ENCODE measurements at regions not wholly inside any gene's neighbourhood (a gene's known extent, or its start where the extent isn't known, plus 50 kb on each side); places are given as distances from the start of the nearest gene placed in this dataset.

GRCh38 chr2:176910828-176911227 lies 301.8 kb upstream of the HNRNPA3 start:
- H3K27ac ChIP-seq (ENCODE audit: extremely low read length, insufficient read depth, low read length), result no peak overlapping the region
- no peaks in the 10 kb centered on the region for H3K4me1 ChIP-seq (ENCODE audit: insufficient read depth, low read length)
- WGBS (ENCODE audit: low lambda C conversion rate), result 7% methylated on average over 3 of the region's 3 CpGs
- ChIA-PET CTCF (ENCODE audit: low intra/inter-chr PET ratio, low total read pairs) (no interaction called here), POLR2A (no interaction called here)
- H4K20me1 ChIP-seq (ENCODE audit: insufficient read depth, low read length), result no peaks in the 10 kb centered on the region
- intact Hi-C loops (cut with micrococcal nuclease; ENCODE audit: unreplicated experiment) (no loop called here), in situ Hi-C loops (cut with HindIII; ENCODE audit: extremely low pct_ligation_motif_present, low pct_unique_long_range_greater_than_20kb) (no loop called here)
- ATAC-seq, result no peak
- H3K27me3 ChIP-seq (ENCODE audit: control insufficient read depth in 1 of 2, insufficient read depth in 2 of 2, low read length in 2 of 2), result no peaks in the 10 kb centered on the region
- H3K4me3 ChIP-seq (replicated peaks in 1 of 3; ENCODE audit: insufficient read depth in 1 of 3, low read depth in 2 of 3, low read length in 3 of 3), result no peak overlapping the region
- TF ChIP-seq ZNF839 (CRISPR knock-in tag; IDR thresholded peaks at IDR 0.05; ENCODE audit: borderline replicate concordance) (no peak), PHF20 (CRISPR knock-in tag; IDR thresholded peaks at IDR 0.05) (no peak), HNF1A (IDR thresholded peaks at IDR 0.05; ENCODE audit: low read depth) (no peak), HNF1A (CRISPR knock-in tag; IDR thresholded peaks at IDR 0.05; ENCODE audit: borderline replicate concordance) (no peak), ZBTB10 (CRISPR knock-in tag; IDR thresholded peaks at IDR 0.05; ENCODE audit: borderline replicate concordance) (no peak), DBP (CRISPR knock-in tag; IDR thresholded peaks at IDR 0.05; ENCODE audit: not compliant biosample characterization) (no peak), RERE (CRISPR knock-in tag; IDR thresholded peaks at IDR 0.05; ENCODE audit: low read depth) (no peak), ZSCAN20 (CRISPR knock-in tag; IDR thresholded peaks at IDR 0.05; ENCODE audit: borderline replicate concordance) (no peak)
- H3K9me3 ChIP-seq (ENCODE audit: low read length), result no peaks in the 10 kb centered on the region
- H2AFZ ChIP-seq (ENCODE audit: low read length), result no peak overlapping the region
- H3K79me2 ChIP-seq (ENCODE audit: insufficient read depth, low read length), result no peaks in the 10 kb centered on the region
- no peaks in the 10 kb centered on the region for H3K36me3 ChIP-seq (replicated peaks in 1 of 2; ENCODE audit: control insufficient read depth in 1 of 2, insufficient read depth in 2 of 2, low read length in 2 of 2)
- no peak for FAIRE-seq
- no peak overlapping the region for H3K9ac ChIP-seq (ENCODE audit: insufficient read depth, low read depth, low read length)
- H3K4me2 ChIP-seq (ENCODE audit: low read depth, low read length), result no peak overlapping the region
- DNase-seq (ENCODE audit: low spot score), result no peak
- no TSS peak for BruUV-seq (replicated peaks)

Data from HepG2 (cell line).